ENCODE measurements at regions not wholly inside any gene's neighbourhood (a gene's known extent, or its start where the extent isn't known, plus 50 kb on each side); places are given as distances from the start of the nearest gene placed in this dataset.

- DNase-seq = no peak
- no peaks in the 10 kb centered on the region for H3K4me1 ChIP-seq (ENCODE audit: control insufficient read depth, insufficient read depth, low read length, poor library complexity, severe bottlenecking)
Observed at GRCh38 chr5:167696558-167697314, 594.7 kb upstream of the WWC1 start.

GRCh38 chr5:167699432-167699831, 592.0 kb upstream of the WWC1 start:
- H3K9me3 ChIP-seq (ENCODE audit: control insufficient read depth, low read length) = no peaks in the 10 kb centered on the region
- H3K27me3 ChIP-seq (replicated peaks; ENCODE audit: control insufficient read depth, insufficient read depth, low read length, poor library complexity, severe bottlenecking) = peaks cover 2% of the 10 kb centered on the region
- no peaks in the 10 kb centered on the region for H3K36me3 ChIP-seq (ENCODE audit: control insufficient read depth, insufficient read depth, low read length)
- no peak overlapping the region for H3K4me3 ChIP-seq (ENCODE audit: insufficient read depth, low read depth, low read length, poor library complexity, severe bottlenecking)
- H3K27ac ChIP-seq (ENCODE audit: insufficient read depth, low read length, poor library complexity, severe bottlenecking) = no peak overlapping the region
- no peaks in the 10 kb centered on the region for H3K4me1 ChIP-seq (ENCODE audit: control insufficient read depth, insufficient read depth, low read length, poor library complexity, severe bottlenecking)
- no peak for DNase-seq

More at GRCh38 chr5:167696558-167697314, 594.7 kb upstream of the WWC1 start:
- Histone ChIP-seq H3K4me3 (ENCODE audit: insufficient read depth, low read depth, low read length, poor library complexity, severe bottlenecking) (no peak overlapping the region), H3K36me3 (ENCODE audit: control insufficient read depth, insufficient read depth, low read length) (no peaks in the 10 kb centered on the region), H3K27ac (ENCODE audit: insufficient read depth, low read length, poor library complexity, severe bottlenecking) (no peak overlapping the region), H3K9me3 (ENCODE audit: control insufficient read depth, low read length) (no peaks in the 10 kb centered on the region), H3K27me3 (replicated peaks; ENCODE audit: control insufficient read depth, insufficient read depth, low read length, poor library complexity, severe bottlenecking) (peaks cover 2% of the 10 kb centered on the region)

GRCh38 chr5:167701051-167701450, 590.4 kb upstream of the WWC1 start:
- H3K4me1 ChIP-seq (ENCODE audit: control insufficient read depth, insufficient read depth, low read length, poor library complexity, severe bottlenecking) = no peaks in the 10 kb centered on the region
- H3K36me3 ChIP-seq (ENCODE audit: control insufficient read depth, insufficient read depth, low read length) = no peaks in the 10 kb centered on the region
- DNase-seq = no peak
- no peak overlapping the region for H3K27ac ChIP-seq (ENCODE audit: insufficient read depth, low read length, poor library complexity, severe bottlenecking)
- peaks cover 2% of the 10 kb centered on the region for H3K27me3 ChIP-seq (replicated peaks; ENCODE audit: control insufficient read depth, insufficient read depth, low read length, poor library complexity, severe bottlenecking)
- H3K9me3 ChIP-seq (ENCODE audit: control insufficient read depth, low read length) = no peaks in the 10 kb centered on the region
- H3K4me3 ChIP-seq (ENCODE audit: insufficient read depth, low read depth, low read length, poor library complexity, severe bottlenecking) = no peak overlapping the region

- H3K4me1 ChIP-seq (ENCODE audit: control insufficient read depth, insufficient read depth, low read length, poor library complexity, severe bottlenecking) = no peaks in the 10 kb centered on the region
- no peak overlapping the region for H3K4me3 ChIP-seq (ENCODE audit: insufficient read depth, low read depth, low read length, poor library complexity, severe bottlenecking)
- no peak for DNase-seq
- H3K36me3 ChIP-seq (ENCODE audit: control insufficient read depth, insufficient read depth, low read length) = no peaks in the 10 kb centered on the region
- H3K9me3 ChIP-seq (ENCODE audit: control insufficient read depth, low read length) = no peaks in the 10 kb centered on the region
- peaks cover 2% of the 10 kb centered on the region for H3K27me3 ChIP-seq (replicated peaks; ENCODE audit: control insufficient read depth, insufficient read depth, low read length, poor library complexity, severe bottlenecking)
- H3K27ac ChIP-seq (ENCODE audit: insufficient read depth, low read length, poor library complexity, severe bottlenecking) = no peak overlapping the region
Observed at GRCh38 chr5:167702014-167702413, 589.4 kb upstream of the WWC1 start.

- Histone ChIP-seq H3K36me3 (ENCODE audit: control insufficient read depth, insufficient read depth, low read length) (no peaks in the 10 kb centered on the region), H3K9me3 (ENCODE audit: control insufficient read depth, low read length) (no peaks in the 10 kb centered on the region), H3K27ac (ENCODE audit: insufficient read depth, low read length, poor library complexity, severe bottlenecking) (no peak overlapping the region), H3K4me3 (ENCODE audit: insufficient read depth, low read depth, low read length, poor library complexity, severe bottlenecking) (no peak overlapping the region), H3K27me3 (replicated peaks; ENCODE audit: control insufficient read depth, insufficient read depth, low read length, poor library complexity, severe bottlenecking) (no peaks in the 10 kb centered on the region), H3K4me1 (ENCODE audit: control insufficient read depth, insufficient read depth, low read length, poor library complexity, severe bottlenecking) (no peaks in the 10 kb centered on the region)
- DNase-seq = no peak
Observed at GRCh38 chr5:167708449-167708848, 583.0 kb upstream of the WWC1 start.

- Histone ChIP-seq H3K4me3 (ENCODE audit: insufficient read depth, low read depth, low read length, poor library complexity, severe bottlenecking) (no peak overlapping the region), H3K27me3 (replicated peaks; ENCODE audit: control insufficient read depth, insufficient read depth, low read length, poor library complexity, severe bottlenecking) (no peaks in the 10 kb centered on the region), H3K9me3 (ENCODE audit: control insufficient read depth, low read length) (no peaks in the 10 kb centered on the region), H3K36me3 (ENCODE audit: control insufficient read depth, insufficient read depth, low read length) (no peaks in the 10 kb centered on the region), H3K27ac (ENCODE audit: insufficient read depth, low read length, poor library complexity, severe bottlenecking) (no peak overlapping the region), H3K4me1 (ENCODE audit: control insufficient read depth, insufficient read depth, low read length, poor library complexity, severe bottlenecking) (no peaks in the 10 kb centered on the region)
- no peak for DNase-seq
Observed at GRCh38 chr5:167709625-167710024, 581.8 kb upstream of the WWC1 start.

- DNase-seq = no peak
- no peaks in the 10 kb centered on the region for H3K9me3 ChIP-seq (ENCODE audit: control insufficient read depth, low read length)
- no peak overlapping the region for H3K4me3 ChIP-seq (ENCODE audit: insufficient read depth, low read depth, low read length, poor library complexity, severe bottlenecking)
- no peaks in the 10 kb centered on the region for H3K4me1 ChIP-seq (ENCODE audit: control insufficient read depth, insufficient read depth, low read length, poor library complexity, severe bottlenecking)
- H3K36me3 ChIP-seq (ENCODE audit: control insufficient read depth, insufficient read depth, low read length) = no peaks in the 10 kb centered on the region
- H3K27me3 ChIP-seq (replicated peaks; ENCODE audit: control insufficient read depth, insufficient read depth, low read length, poor library complexity, severe bottlenecking) = no peaks in the 10 kb centered on the region
- no peak overlapping the region for H3K27ac ChIP-seq (ENCODE audit: insufficient read depth, low read length, poor library complexity, severe bottlenecking)
Observed at GRCh38 chr5:167710444-167711073, 580.9 kb upstream of the WWC1 start.

GRCh38 chr5:167712986-167713585, 578.4 kb upstream of the WWC1 start:
- Histone ChIP-seq H3K4me3 (ENCODE audit: insufficient read depth, low read depth, low read length, poor library complexity, severe bottlenecking) (no peak overlapping the region), H3K36me3 (ENCODE audit: control insufficient read depth, insufficient read depth, low read length) (no peaks in the 10 kb centered on the region), H3K27me3 (replicated peaks; ENCODE audit: control insufficient read depth, insufficient read depth, low read length, poor library complexity, severe bottlenecking) (no peaks in the 10 kb centered on the region), H3K27ac (ENCODE audit: insufficient read depth, low read length, poor library complexity, severe bottlenecking) (no peak overlapping the region), H3K9me3 (ENCODE audit: control insufficient read depth, low read length) (no peaks in the 10 kb centered on the region), H3K4me1 (ENCODE audit: control insufficient read depth, insufficient read depth, low read length, poor library complexity, severe bottlenecking) (no peaks in the 10 kb centered on the region)
- no peak for DNase-seq

GRCh38 chr5:167713896-167714295, 577.5 kb upstream of the WWC1 start:
- H3K4me1 ChIP-seq (ENCODE audit: control insufficient read depth, insufficient read depth, low read length, poor library complexity, severe bottlenecking) = no peaks in the 10 kb centered on the region
- H3K27ac ChIP-seq (ENCODE audit: insufficient read depth, low read length, poor library complexity, severe bottlenecking) = no peak overlapping the region
- DNase-seq = no peak
- H3K27me3 ChIP-seq (replicated peaks; ENCODE audit: control insufficient read depth, insufficient read depth, low read length, poor library complexity, severe bottlenecking) = no peaks in the 10 kb centered on the region
- H3K4me3 ChIP-seq (ENCODE audit: insufficient read depth, low read depth, low read length, poor library complexity, severe bottlenecking) = no peak overlapping the region
- H3K36me3 ChIP-seq (ENCODE audit: control insufficient read depth, insufficient read depth, low read length) = no peaks in the 10 kb centered on the region
- H3K9me3 ChIP-seq (ENCODE audit: control insufficient read depth, low read length) = no peaks in the 10 kb centered on the region

- Histone ChIP-seq H3K4me3 (ENCODE audit: insufficient read depth, low read depth, low read length, poor library complexity, severe bottlenecking) (no peak overlapping the region), H3K4me1 (ENCODE audit: control insufficient read depth, insufficient read depth, low read length, poor library complexity, severe bottlenecking) (no peaks in the 10 kb centered on the region), H3K9me3 (ENCODE audit: control insufficient read depth, low read length) (no peaks in the 10 kb centered on the region), H3K27me3 (replicated peaks; ENCODE audit: control insufficient read depth, insufficient read depth, low read length, poor library complexity, severe bottlenecking) (no peaks in the 10 kb centered on the region), H3K27ac (ENCODE audit: insufficient read depth, low read length, poor library complexity, severe bottlenecking) (no peak overlapping the region), H3K36me3 (ENCODE audit: control insufficient read depth, insufficient read depth, low read length) (no peaks in the 10 kb centered on the region)
- no peak for DNase-seq
Observed at GRCh38 chr5:167716126-167716775, 575.2 kb upstream of the WWC1 start.

Data from effector memory CD4-positive, alpha-beta T cell (primary cell).